ENCODE measurements at regions not wholly inside any gene's neighbourhood (a gene's known extent, or its start where the extent isn't known, plus 50 kb on each side); places are given as distances from the start of the nearest gene placed in this dataset.

- TF ChIP-seq CTCF (IDR thresholded peaks at IDR 0.05; ENCODE audit: insufficient read depth, low read length), result peak; percentile 58
- TF ChIP-seq REST (IDR thresholded peaks at IDR 0.05; ENCODE audit: insufficient replicate concordance, low read depth), result no peak
- TF ChIP-seq POLR2AphosphoS5 (IDR thresholded peaks at IDR 0.05; ENCODE audit: low read depth), result no peak
These were observed 94.1 kb upstream of the GPR50 start for GRCh38 chrX:151082077-151082948.
